ENCODE measurements at regions not wholly inside any gene's neighbourhood (a gene's known extent, or its start where the extent isn't known, plus 50 kb on each side); places are given as distances from the start of the nearest gene placed in this dataset.

- Histone ChIP-seq H2BK5ac (ENCODE audit: low read depth, low read length, poor library complexity, severe bottlenecking) (no peak overlapping the region), H2BK15ac (ENCODE audit: low read depth, low read length) (no peak overlapping the region), H3K9ac (ENCODE audit: low read depth, low read length) (no peak overlapping the region), H4K91ac (ENCODE audit: insufficient read depth, low read depth, low read length) (no peak overlapping the region), H3K27ac (ENCODE audit: insufficient read depth, low read length) (no peak overlapping the region), H3K4me3 (ENCODE audit: insufficient read depth, low read depth, low read length) (no peak overlapping the region), H3K36me3 (ENCODE audit: control insufficient read depth, insufficient read depth, low read length) (no peaks in the 10 kb centered on the region), H3K9me3 (ENCODE audit: control insufficient read depth, insufficient read depth, low read length) (no peaks in the 10 kb centered on the region), H3K18ac (ENCODE audit: low read depth, low read length) (no peak overlapping the region), H3K23ac (ENCODE audit: low read depth, low read length) (no peak overlapping the region), H2AK9ac (replicated peaks; ENCODE audit: low read depth, low read length, poor library complexity) (no peak overlapping the region), H3K9me1 (ENCODE audit: insufficient read depth, low read length) (no peaks in the 10 kb centered on the region), H3K4me1 (ENCODE audit: control insufficient read depth, insufficient read depth, low read length) (no peaks in the 10 kb centered on the region), H4K5ac (ENCODE audit: low read depth, low read length) (no peak overlapping the region), H3K4ac (ENCODE audit: low read depth, low read length) (no peak overlapping the region), H2BK120ac (ENCODE audit: low read depth, low read length) (no peak overlapping the region), H3K4me2 (ENCODE audit: low read depth, low read length) (no peak overlapping the region), H2BK20ac (ENCODE audit: low read depth, low read length) (no peak overlapping the region), H2AK5ac (ENCODE audit: low read depth, low read length) (no peak overlapping the region), H3K27me3 (ENCODE audit: control insufficient read depth, insufficient read depth, low read length) (no peaks in the 10 kb centered on the region), H3K79me1 (ENCODE audit: low read depth in 1 of 2, low read length in 2 of 2) (no peaks in the 10 kb centered on the region), H3K14ac (replicated peaks; ENCODE audit: low read depth, low read length) (no peak overlapping the region), H4K20me1 (ENCODE audit: insufficient read depth, low read length) (no peaks in the 10 kb centered on the region), H3K56ac (ENCODE audit: extremely low read depth, insufficient read depth, low read length) (no peak overlapping the region), H2AFZ (replicated peaks; ENCODE audit: low read length, poor library complexity) (no peak overlapping the region), H4K8ac (ENCODE audit: low read depth in 2 of 2, low read length in 2 of 2) (no peak overlapping the region)
- POLR2A ChIA-PET (ENCODE audit: unreplicated experiment), result no interaction called here
- no TSS peak for BruUV-seq (replicated peaks)
- peak; percentile 65 for DNase-seq
- intact Hi-C loops (cut with micrococcal nuclease) (no loop called here), dilution Hi-C loops (cut with HindIII; ENCODE audit: low sequenced_read_pairs, unreplicated experiment) (no loop called here), in situ Hi-C loops (cut with MboI; ENCODE audit: low sequenced_read_pairs) (no loop called here)
- WGBS, 2 experiments (ENCODE audit: extremely low coverage in 2 of 2, insufficient read length in 1 of 2), result no CpG with 5 or more reads among the region's 3 CpGs
- TF ChIP-seq, protein P1, sequence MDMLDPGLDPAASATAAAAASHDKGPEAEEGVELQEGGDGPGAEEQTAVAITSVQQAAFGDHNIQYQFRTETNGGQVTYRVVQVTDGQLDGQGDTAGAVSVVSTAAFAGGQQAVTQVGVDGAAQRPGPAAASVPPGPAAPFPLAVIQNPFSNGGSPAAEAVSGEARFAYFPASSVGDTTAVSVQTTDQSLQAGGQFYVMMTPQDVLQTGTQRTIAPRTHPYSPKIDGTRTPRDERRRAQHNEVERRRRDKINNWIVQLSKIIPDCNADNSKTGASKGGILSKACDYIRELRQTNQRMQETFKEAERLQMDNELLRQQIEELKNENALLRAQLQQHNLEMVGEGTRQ (IDR thresholded peaks at IDR 0.05; ENCODE audit: low read depth, low read length), result no peak
- 0 out of 2 replicates have a peak, but pooled peaks have one; percentile 29 for TF ChIP-seq CEBPB (IDR thresholded peaks at IDR 0.05; ENCODE audit: low read depth, low read length)
- TF ChIP-seq RAD21 (IDR thresholded peaks at IDR 0.05; ENCODE audit: low read length), result no peak
- TF ChIP-seq FOS (IDR thresholded peaks at IDR 0.05; ENCODE audit: low read depth, low read length), result 0 out of 2 replicates have a peak, but pooled peaks have one; percentile 10
- ATAC-seq (ENCODE audit: low read depth), result peak; percentile 72
- CTCF ChIA-PET, result no interaction called here
Observed at GRCh38 chr5:103847060-103847459, 284.5 kb upstream of the NUDT12 start.

Measured in IMR-90 (cell line).